H1 (cell line): ENCODE measurements at regions not wholly inside any gene's neighbourhood (a gene's known extent, or its start where the extent isn't known, plus 50 kb on each side); places are given as distances from the start of the nearest gene placed in this dataset.

Source experiments
- CTCF ChIA-PET: fragments of 300-600 bp; sonication (Branson Sonifier 250); formaldehyde crosslinking; loops from one replicate; lab custom pipeline; 2021; ENCODE audit not compliant: partially characterized antibody; lab: Charles Lee
- POLR2A ChIA-PET: fragments of 300-600 bp; sonication (Branson Sonifier 250); formaldehyde crosslinking; loops from one replicate; lab custom pipeline; 2021; ENCODE audit warnings: inconsistent platforms; ENCODE audit not compliant: partially characterized antibody; lab: Charles Lee
- DNase-seq, 2 experiments: peaks; one replicate each; pipeline versions ENCODE4 v3.0.0 to v3.0.0-alpha.2; 2010 to 2022; ENCODE audit warnings: low spot score in 2 of 2, low read depth in 1 of 2, mixed read lengths in 1 of 2
- FAIRE-seq: peaks from 2 replicates; lab custom pipeline; 2011; peaks lifted over from hg19 to GRCh38; lab: Jason Lieb, UNC
- H2AFZ ChIP-seq: 2 replicates; pipeline ENCODE4 v1.8.1; 2012; ENCODE audit warnings: low read length, inconsistent platforms
- H2AK5ac ChIP-seq: 2 replicates; pipeline ENCODE4 v1.6.1; 2013; ENCODE audit warnings: low read depth, low read length
- H2BK120ac ChIP-seq: replicated peaks from 2 replicates; pipeline ENCODE3; 2013; ENCODE audit warnings: low read depth, low read length, inconsistent platforms
- H2BK12ac ChIP-seq: 2 replicates; pipeline ENCODE4 v1.6.1; 2013; ENCODE audit warnings: low read depth, low read length
- H2BK15ac ChIP-seq: 2 replicates; pipeline ENCODE4 v1.6.1; 2013; ENCODE audit warnings: low read length
- H2BK20ac ChIP-seq: 2 replicates; pipeline ENCODE4 v1.6.1; 2013; ENCODE audit warnings: low read length
- H2BK5ac ChIP-seq: 2 replicates; pipeline ENCODE4 v1.6.1; 2013; ENCODE audit warnings: low read depth, low read length
- H3K14ac ChIP-seq: 2 replicates; pipeline ENCODE4 v1.6.1; 2013; ENCODE audit warnings: inconsistent platforms; ENCODE audit not compliant: insufficient read length
- H3K18ac ChIP-seq: 2 replicates; pipeline ENCODE4 v1.6.1; 2013; ENCODE audit warnings: low read length; ENCODE audit errors: extremely low read depth
- H3K23ac ChIP-seq: 2 replicates; pipeline ENCODE4 v1.6.1; 2013; ENCODE audit warnings: inconsistent platforms; ENCODE audit not compliant: insufficient read length
- H3K23me2 ChIP-seq: 2 replicates; pipeline ENCODE4 v1.6.1; 2013; ENCODE audit warnings: low read depth, low read length
- H3K27ac ChIP-seq: 2 replicates; pipeline ENCODE4 v1.6.1; 2011; ENCODE audit warnings: low read depth, low read length, inconsistent platforms
- H3K27me3 ChIP-seq, 4 experiments: replicated peaks in 1 of 4; 1 replicate in 1 of 4; 2 replicates in 3 of 4; pipeline versions ENCODE4 v1.6.1 to v1.8.1; 2011 to 2013; ENCODE audit warnings: low read length in 3 of 4, mild to moderate bottlenecking in 3 of 4, inconsistent platforms in 2 of 4, mixed read lengths in 2 of 4, moderate library complexity in 1 of 4; ENCODE audit not compliant: control insufficient read depth in 3 of 4, insufficient read depth in 3 of 4; ENCODE audit errors: extremely low read depth in 1 of 4
- H3K36me3 ChIP-seq, 4 experiments: 2 replicates each; pipeline versions ENCODE4 v1.6.1 to v1.8.1; 2011 to 2013; ENCODE audit warnings: mild to moderate bottlenecking in 4 of 4, low read length in 3 of 4, moderate library complexity in 2 of 4, control low read depth in 1 of 4, inconsistent platforms in 1 of 4; ENCODE audit not compliant: insufficient read depth in 4 of 4, control insufficient read depth in 2 of 4
- H3K4ac ChIP-seq: replicated peaks from 2 replicates; pipeline ENCODE3; 2013; ENCODE audit warnings: low read length, low read depth, mixed read lengths, inconsistent platforms; ENCODE audit not compliant: insufficient read length
- H3K4me1 ChIP-seq, 4 experiments: replicated peaks in 1 of 4; 1 replicate in 1 of 4; 2 replicates in 3 of 4; pipeline versions ENCODE4 v1.6.1 to v1.8.1; 2011 to 2013; ENCODE audit warnings: low read length in 3 of 4, inconsistent platforms in 2 of 4, mixed read lengths in 1 of 4; ENCODE audit not compliant: insufficient read depth in 4 of 4, control insufficient read depth in 3 of 4
- H3K4me2 ChIP-seq, 2 experiments: 2 replicates each; pipeline versions ENCODE4 v1.6.1 to v1.8.1; 2011 to 2013; ENCODE audit warnings: low read depth in 2 of 2, low read length in 2 of 2, control low read depth in 1 of 2, inconsistent platforms in 1 of 2, mild to moderate bottlenecking in 1 of 2; ENCODE audit not compliant: insufficient read depth in 1 of 2
- H3K4me3 ChIP-seq, 4 experiments: fragments of 200-600, 300-600 bp in 1 of 4; sonication (generic), shearing (Covaris generic), sonication (Bioruptor Twin) in 1 of 4; 2 replicates each; pipeline versions ENCODE4 v1.5.1 to v1.8.1; 2011 to 2016; ENCODE audit warnings: low read length in 4 of 4, low read depth in 3 of 4, control low read depth in 2 of 4, inconsistent platforms in 2 of 4, mild to moderate bottlenecking in 2 of 4, mixed read lengths in 1 of 4, moderate library complexity in 1 of 4; ENCODE audit not compliant: insufficient read depth in 2 of 4; ENCODE audit errors: extremely low read depth in 1 of 4
- H3K56ac ChIP-seq: replicated peaks from 2 replicates; pipeline ENCODE3; 2013; ENCODE audit warnings: low read depth, mild to moderate bottlenecking, mixed read lengths, low read length, inconsistent platforms; ENCODE audit not compliant: insufficient read length
- H3K79me1 ChIP-seq: 2 replicates; pipeline ENCODE4 v1.6.1; 2013; ENCODE audit warnings: low read depth, low read length, control low read depth
- H3K79me2 ChIP-seq, 2 experiments: 2 replicates each; pipeline versions ENCODE4 v1.6.1 to v1.8.1; 2012 to 2013; ENCODE audit warnings: low read length in 2 of 2, mild to moderate bottlenecking in 2 of 2, inconsistent platforms in 1 of 2; ENCODE audit not compliant: insufficient read depth in 2 of 2, control insufficient read depth in 1 of 2
- H3K9ac ChIP-seq, 4 experiments: replicated peaks in 1 of 4; 1 replicate in 1 of 4; 2 replicates in 3 of 4; pipeline versions ENCODE4 v1.6.1 to v1.8.1; 2011 to 2013; ENCODE audit warnings: low read depth in 3 of 4, low read length in 3 of 4, control low read depth in 2 of 4, mild to moderate bottlenecking in 2 of 4, moderate library complexity in 2 of 4, inconsistent platforms in 1 of 4; ENCODE audit errors: extremely low read depth in 1 of 4
- H3K9me3 ChIP-seq, 2 experiments: 2 replicates each; pipeline versions ENCODE4 v1.6.1 to v1.8.1; 2012 to 2013; ENCODE audit warnings: mild to moderate bottlenecking in 2 of 2, moderate library complexity in 2 of 2, control low read depth in 1 of 2, inconsistent platforms in 1 of 2, low read depth in 1 of 2, low read length in 1 of 2, mixed read lengths in 1 of 2; ENCODE audit not compliant: insufficient read depth in 2 of 2
- H4K20me1 ChIP-seq, 2 experiments: replicated peaks in 1 of 2; 2 replicates each; pipeline versions ENCODE3 to v1.8.1; 2011 to 2013; ENCODE audit warnings: inconsistent platforms in 2 of 2, low read length in 2 of 2, mild to moderate bottlenecking in 1 of 2; ENCODE audit not compliant: insufficient read depth in 2 of 2, control insufficient read depth in 1 of 2
- H4K5ac ChIP-seq: 2 replicates; pipeline ENCODE4 v1.6.1; 2013; ENCODE audit warnings: low read length, low read depth, mixed read lengths, inconsistent platforms; ENCODE audit not compliant: insufficient read length
- H4K8ac ChIP-seq: 2 replicates; pipeline ENCODE4 v1.8.0; 2013; ENCODE audit warnings: mild to moderate bottlenecking, moderate library complexity, low read length, inconsistent platforms; ENCODE audit not compliant: insufficient read depth; ENCODE audit errors: extremely low read depth
- H4K91ac ChIP-seq: replicated peaks from 2 replicates; pipeline ENCODE3; 2013; ENCODE audit warnings: low read length, mixed read lengths, inconsistent platforms; ENCODE audit not compliant: insufficient read length
- CREB1 ChIP-seq: IDR thresholded peaks from 2 replicates; pipeline ENCODE4 v1.6.1; 2012; ENCODE audit warnings: inconsistent platforms
- CTBP2 ChIP-seq: IDR thresholded peaks from 2 replicates; pipeline ENCODE4 v1.7.0; 2011; ENCODE audit warnings: borderline replicate concordance, mild to moderate bottlenecking, moderate library complexity, mixed read lengths, low read length; ENCODE audit not compliant: insufficient read depth, insufficient read length
- FOSL1 ChIP-seq: IDR thresholded peaks from 2 replicates; pipeline ENCODE4 v1.6.1; 2011; ENCODE audit warnings: mild to moderate bottlenecking, low read depth, low read length, moderate library complexity; ENCODE audit not compliant: insufficient read depth
- JUN ChIP-seq: IDR thresholded peaks from 2 replicates; pipeline ENCODE4 v1.6.1; 2011; ENCODE audit warnings: low read depth, mild to moderate bottlenecking, improper control_type of control experiment, low read length
- KDM4A ChIP-seq: IDR thresholded peaks from one replicate; pipeline ENCODE4 v1.7.1; 2012; ENCODE audit warnings: low read depth, mild to moderate bottlenecking, moderate library complexity, low read length, inconsistent platforms; ENCODE audit not compliant: severe bottlenecking
- SP1 ChIP-seq: IDR thresholded peaks from 2 replicates; pipeline ENCODE4 v1.6.1; 2011; ENCODE audit warnings: low read depth, low read length
- WGBS, 2 experiments: shearing (Covaris generic) in 1 of 2; methylation state at CpG; one replicate each; pipeline versions ENCODE4 v1.1.6 to v1.1.7; 2013 to 2015; ENCODE audit warnings: low lambda C conversion rate in 2 of 2, mixed read lengths in 2 of 2, inconsistent platforms in 1 of 2, low coverage in 1 of 2, missing lambda C conversion rate in 1 of 2; ENCODE audit not compliant: insufficient replicate concordance in 2 of 2, insufficient coverage in 1 of 2, insufficient read length in 1 of 2; ENCODE audit errors: extremely low coverage in 1 of 2, missing lambda C conversion rate in 1 of 2; 5-methylcytosine and 5-hydroxymethylcytosine counted together
- TF ChIP-seq, protein P1 (sequence below): IDR thresholded peaks from 2 replicates; pipeline ENCODE4 v1.6.1; 2011; ENCODE audit warnings: low read length, improper control_type of control experiment

DNA sequence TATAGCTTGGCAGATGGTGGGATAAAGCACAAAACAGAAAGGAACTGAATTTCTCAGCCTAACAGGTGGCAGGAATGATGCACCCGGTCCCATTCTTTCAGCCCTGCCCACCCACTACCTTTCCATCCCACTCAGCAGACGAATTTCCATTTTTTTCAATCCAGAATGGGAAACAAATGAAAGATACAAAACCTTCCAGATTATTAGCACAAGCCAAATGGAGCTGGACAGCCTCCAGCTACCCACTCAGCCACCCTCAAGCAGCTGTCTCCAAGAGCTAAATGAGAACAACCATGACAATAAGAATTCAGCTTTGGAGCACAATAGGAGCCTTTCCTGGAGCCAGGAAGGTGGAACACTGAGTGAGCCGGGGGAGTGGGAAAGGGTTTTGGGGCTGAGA lies 96.3 kb upstream of the ST6GALNAC5 start:
- Histone ChIP-seq H4K8ac (no peak overlapping the region), H3K56ac (no peak overlapping the region), H2AFZ (no peak overlapping the region), H3K23me2 (no peaks in the 10 kb centered on the region), H3K4me2 (no peak overlapping the region), H3K4ac (no peak overlapping the region), H3K14ac (no peak overlapping the region), H4K91ac (no peak overlapping the region), H3K9ac (no peak overlapping the region), H3K36me3 (no peaks in the 10 kb centered on the region), H3K27me3 (no peaks in the 10 kb centered on the region), H4K5ac (no peak overlapping the region), H2BK20ac (no peak overlapping the region), H3K79me2 (no peaks in the 10 kb centered on the region), H2BK120ac (no peak overlapping the region), H3K27ac (no peak overlapping the region), H2BK15ac (no peak overlapping the region), H2BK12ac (no peak overlapping the region), H3K18ac (no peak overlapping the region), H2BK5ac (no peak overlapping the region), H4K20me1 (no peaks in the 10 kb centered on the region), H3K4me3 (no peak overlapping the region), H3K79me1 (no peaks in the 10 kb centered on the region), H3K23ac (no peak overlapping the region), H3K4me1 (no peaks in the 10 kb centered on the region), H2AK5ac (no peak overlapping the region), H3K9me3 (no peaks in the 10 kb centered on the region)
- WGBS, 2 experiments = 58% methylated on average over 3 of the region's 3 CpGs; no CpG with 5 or more reads in 1 of the 2 experiments
- TF ChIP-seq KDM4A (no peak), CTBP2 (no peak), FOSL1 (no peak), SP1 (no peak), JUN (no peak), CREB1 (no peak)
- TF ChIP-seq, protein P1, sequence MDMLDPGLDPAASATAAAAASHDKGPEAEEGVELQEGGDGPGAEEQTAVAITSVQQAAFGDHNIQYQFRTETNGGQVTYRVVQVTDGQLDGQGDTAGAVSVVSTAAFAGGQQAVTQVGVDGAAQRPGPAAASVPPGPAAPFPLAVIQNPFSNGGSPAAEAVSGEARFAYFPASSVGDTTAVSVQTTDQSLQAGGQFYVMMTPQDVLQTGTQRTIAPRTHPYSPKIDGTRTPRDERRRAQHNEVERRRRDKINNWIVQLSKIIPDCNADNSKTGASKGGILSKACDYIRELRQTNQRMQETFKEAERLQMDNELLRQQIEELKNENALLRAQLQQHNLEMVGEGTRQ = no peak
- POLR2A ChIA-PET = no interaction called here
- CTCF ChIA-PET = interaction anchor here (0.7 kb wide), 2 partner anchors 616 to 819 kb away, joined by 3 read pairs; no protein-coding TSS in a partner anchor
- no peak for DNase-seq
- no peak for FAIRE-seq
